ENCODE measurements at regions not wholly inside any gene's neighbourhood (a gene's known extent, or its start where the extent isn't known, plus 50 kb on each side); places are given as distances from the start of the nearest gene placed in this dataset.

DNA sequence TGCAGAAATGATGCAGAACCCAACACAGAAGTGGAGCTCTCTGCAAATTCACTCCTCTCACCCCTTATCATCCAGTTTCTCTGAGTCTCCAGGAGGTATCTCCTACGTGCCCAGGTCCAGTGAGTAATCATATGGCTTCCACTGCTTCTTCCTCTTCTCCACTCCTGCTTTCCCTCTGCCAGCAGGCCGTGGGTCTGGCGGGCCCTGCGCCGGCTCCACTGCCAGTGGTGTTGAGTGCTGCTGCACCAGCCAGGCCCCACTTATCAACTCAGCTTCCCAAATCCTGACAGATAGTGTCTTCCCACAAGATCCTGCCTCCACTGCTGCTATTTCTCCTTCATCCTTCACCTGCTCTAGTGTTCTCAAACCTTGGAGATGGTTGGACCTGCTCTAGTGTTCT, 227.6 kb upstream of the PARD3B start:
- ChIA-PET POLR2A (no interaction called here), CTCF (no interaction called here)
- ATAC-seq (no peak), DNase-seq (ENCODE audit: low spot score) (no peak)
- Mint-ChIP-seq H3K27me3 (ENCODE audit: low read depth) (no peaks in the 10 kb centered on the region), H3K4me1 (peaks cover 27% of the 10 kb centered on the region), H3K27ac (no peak overlapping the region), H3K4me3 (no peak overlapping the region), H3K9me3 (peaks cover 5% of the 10 kb centered on the region), H3K36me3 (no peaks in the 10 kb centered on the region)
- TF ChIP-seq, protein P1, sequence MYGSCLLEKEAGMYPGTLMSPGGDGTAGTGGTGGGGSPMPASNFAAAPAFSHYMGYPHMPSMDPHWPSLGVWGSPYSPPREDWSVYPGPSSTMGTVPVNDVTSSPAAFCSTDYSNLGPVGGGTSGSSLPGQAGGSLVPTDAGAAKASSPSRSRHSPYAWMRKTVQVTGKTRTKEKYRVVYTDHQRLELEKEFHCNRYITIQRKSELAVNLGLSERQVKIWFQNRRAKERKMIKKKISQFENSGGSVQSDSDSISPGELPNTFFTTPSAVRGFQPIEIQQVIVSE (CRISPR knock-in tag; IDR thresholded peaks at IDR 0.05; ENCODE audit: borderline replicate concordance): no peak
- TF ChIP-seq ZNF416 (CRISPR knock-in tag; IDR thresholded peaks at IDR 0.05) (no peak), NR1H2 (CRISPR knock-in tag; IDR thresholded peaks at IDR 0.05) (no peak), GTF2I (CRISPR knock-in tag; conservative IDR thresholded peaks at IDR 0.05) (no peak), SP1 (CRISPR knock-in tag; conservative IDR thresholded peaks at IDR 0.05) (no peak), KAT7 (CRISPR knock-in tag; IDR thresholded peaks at IDR 0.05; ENCODE audit: borderline replicate concordance) (no peak), JAZF1 (CRISPR knock-in tag; IDR thresholded peaks at IDR 0.05) (no peak), ZNF219 (CRISPR knock-in tag; IDR thresholded peaks at IDR 0.05; ENCODE audit: borderline replicate concordance) (no peak), MXD4 (CRISPR knock-in tag; IDR thresholded peaks at IDR 0.05; ENCODE audit: borderline replicate concordance) (no peak), CREM (CRISPR knock-in tag; IDR thresholded peaks at IDR 0.05) (no peak), ELF4 (CRISPR knock-in tag; IDR thresholded peaks at IDR 0.05; ENCODE audit: low read depth) (no peak), ATF1 (CRISPR knock-in tag; IDR thresholded peaks at IDR 0.05) (no peak), RORB (CRISPR knock-in tag; IDR thresholded peaks at IDR 0.05) (no peak)
- TF ChIP-seq, protein P2, sequence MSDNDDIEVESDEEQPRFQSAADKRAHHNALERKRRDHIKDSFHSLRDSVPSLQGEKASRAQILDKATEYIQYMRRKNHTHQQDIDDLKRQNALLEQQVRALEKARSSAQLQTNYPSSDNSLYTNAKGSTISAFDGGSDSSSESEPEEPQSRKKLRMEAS (CRISPR knock-in tag; IDR thresholded peaks at IDR 0.05): no peak
- TF ChIP-seq, protein P3, sequence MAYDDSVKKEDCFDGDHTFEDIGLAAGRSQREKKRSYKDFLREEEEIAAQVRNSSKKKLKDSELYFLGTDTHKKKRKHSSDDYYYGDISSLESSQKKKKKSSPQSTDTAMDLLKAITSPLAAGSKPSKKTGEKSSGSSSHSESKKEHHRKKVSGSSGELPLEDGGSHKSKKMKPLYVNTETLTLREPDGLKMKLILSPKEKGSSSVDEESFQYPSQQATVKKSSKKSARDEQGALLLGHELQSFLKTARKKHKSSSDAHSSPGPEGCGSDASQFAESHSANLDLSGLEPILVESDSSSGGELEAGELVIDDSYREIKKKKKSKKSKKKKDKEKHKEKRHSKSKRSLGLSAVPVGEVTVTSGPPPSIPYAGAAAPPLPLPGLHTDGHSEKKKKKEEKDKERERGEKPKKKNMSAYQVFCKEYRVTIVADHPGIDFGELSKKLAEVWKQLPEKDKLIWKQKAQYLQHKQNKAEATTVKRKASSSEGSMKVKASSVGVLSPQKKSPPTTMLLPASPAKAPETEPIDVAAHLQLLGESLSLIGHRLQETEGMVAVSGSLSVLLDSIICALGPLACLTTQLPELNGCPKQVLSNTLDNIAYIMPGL (CRISPR knock-in tag; IDR thresholded peaks at IDR 0.05): no peak
- TF ChIP-seq, protein P4, sequence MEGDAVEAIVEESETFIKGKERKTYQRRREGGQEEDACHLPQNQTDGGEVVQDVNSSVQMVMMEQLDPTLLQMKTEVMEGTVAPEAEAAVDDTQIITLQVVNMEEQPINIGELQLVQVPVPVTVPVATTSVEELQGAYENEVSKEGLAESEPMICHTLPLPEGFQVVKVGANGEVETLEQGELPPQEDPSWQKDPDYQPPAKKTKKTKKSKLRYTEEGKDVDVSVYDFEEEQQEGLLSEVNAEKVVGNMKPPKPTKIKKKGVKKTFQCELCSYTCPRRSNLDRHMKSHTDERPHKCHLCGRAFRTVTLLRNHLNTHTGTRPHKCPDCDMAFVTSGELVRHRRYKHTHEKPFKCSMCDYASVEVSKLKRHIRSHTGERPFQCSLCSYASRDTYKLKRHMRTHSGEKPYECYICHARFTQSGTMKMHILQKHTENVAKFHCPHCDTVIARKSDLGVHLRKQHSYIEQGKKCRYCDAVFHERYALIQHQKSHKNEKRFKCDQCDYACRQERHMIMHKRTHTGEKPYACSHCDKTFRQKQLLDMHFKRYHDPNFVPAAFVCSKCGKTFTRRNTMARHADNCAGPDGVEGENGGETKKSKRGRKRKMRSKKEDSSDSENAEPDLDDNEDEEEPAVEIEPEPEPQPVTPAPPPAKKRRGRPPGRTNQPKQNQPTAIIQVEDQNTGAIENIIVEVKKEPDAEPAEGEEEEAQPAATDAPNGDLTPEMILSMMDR (IDR thresholded peaks at IDR 0.05): no peak
- TF ChIP-seq, protein P5, sequence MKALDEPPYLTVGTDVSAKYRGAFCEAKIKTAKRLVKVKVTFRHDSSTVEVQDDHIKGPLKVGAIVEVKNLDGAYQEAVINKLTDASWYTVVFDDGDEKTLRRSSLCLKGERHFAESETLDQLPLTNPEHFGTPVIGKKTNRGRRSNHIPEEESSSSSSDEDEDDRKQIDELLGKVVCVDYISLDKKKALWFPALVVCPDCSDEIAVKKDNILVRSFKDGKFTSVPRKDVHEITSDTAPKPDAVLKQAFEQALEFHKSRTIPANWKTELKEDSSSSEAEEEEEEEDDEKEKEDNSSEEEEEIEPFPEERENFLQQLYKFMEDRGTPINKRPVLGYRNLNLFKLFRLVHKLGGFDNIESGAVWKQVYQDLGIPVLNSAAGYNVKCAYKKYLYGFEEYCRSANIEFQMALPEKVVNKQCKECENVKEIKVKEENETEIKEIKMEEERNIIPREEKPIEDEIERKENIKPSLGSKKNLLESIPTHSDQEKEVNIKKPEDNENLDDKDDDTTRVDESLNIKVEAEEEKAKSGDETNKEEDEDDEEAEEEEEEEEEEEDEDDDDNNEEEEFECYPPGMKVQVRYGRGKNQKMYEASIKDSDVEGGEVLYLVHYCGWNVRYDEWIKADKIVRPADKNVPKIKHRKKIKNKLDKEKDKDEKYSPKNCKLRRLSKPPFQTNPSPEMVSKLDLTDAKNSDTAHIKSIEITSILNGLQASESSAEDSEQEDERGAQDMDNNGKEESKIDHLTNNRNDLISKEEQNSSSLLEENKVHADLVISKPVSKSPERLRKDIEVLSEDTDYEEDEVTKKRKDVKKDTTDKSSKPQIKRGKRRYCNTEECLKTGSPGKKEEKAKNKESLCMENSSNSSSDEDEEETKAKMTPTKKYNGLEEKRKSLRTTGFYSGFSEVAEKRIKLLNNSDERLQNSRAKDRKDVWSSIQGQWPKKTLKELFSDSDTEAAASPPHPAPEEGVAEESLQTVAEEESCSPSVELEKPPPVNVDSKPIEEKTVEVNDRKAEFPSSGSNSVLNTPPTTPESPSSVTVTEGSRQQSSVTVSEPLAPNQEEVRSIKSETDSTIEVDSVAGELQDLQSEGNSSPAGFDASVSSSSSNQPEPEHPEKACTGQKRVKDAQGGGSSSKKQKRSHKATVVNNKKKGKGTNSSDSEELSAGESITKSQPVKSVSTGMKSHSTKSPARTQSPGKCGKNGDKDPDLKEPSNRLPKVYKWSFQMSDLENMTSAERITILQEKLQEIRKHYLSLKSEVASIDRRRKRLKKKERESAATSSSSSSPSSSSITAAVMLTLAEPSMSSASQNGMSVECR (CRISPR knock-in tag; IDR thresholded peaks at IDR 0.05; ENCODE audit: borderline replicate concordance): no peak
- TF ChIP-seq, protein P6, sequence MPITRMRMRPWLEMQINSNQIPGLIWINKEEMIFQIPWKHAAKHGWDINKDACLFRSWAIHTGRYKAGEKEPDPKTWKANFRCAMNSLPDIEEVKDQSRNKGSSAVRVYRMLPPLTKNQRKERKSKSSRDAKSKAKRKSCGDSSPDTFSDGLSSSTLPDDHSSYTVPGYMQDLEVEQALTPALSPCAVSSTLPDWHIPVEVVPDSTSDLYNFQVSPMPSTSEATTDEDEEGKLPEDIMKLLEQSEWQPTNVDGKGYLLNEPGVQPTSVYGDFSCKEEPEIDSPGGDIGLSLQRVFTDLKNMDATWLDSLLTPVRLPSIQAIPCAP (CRISPR knock-in tag; IDR thresholded peaks at IDR 0.05): no peak
- TF ChIP-seq, protein P7, sequence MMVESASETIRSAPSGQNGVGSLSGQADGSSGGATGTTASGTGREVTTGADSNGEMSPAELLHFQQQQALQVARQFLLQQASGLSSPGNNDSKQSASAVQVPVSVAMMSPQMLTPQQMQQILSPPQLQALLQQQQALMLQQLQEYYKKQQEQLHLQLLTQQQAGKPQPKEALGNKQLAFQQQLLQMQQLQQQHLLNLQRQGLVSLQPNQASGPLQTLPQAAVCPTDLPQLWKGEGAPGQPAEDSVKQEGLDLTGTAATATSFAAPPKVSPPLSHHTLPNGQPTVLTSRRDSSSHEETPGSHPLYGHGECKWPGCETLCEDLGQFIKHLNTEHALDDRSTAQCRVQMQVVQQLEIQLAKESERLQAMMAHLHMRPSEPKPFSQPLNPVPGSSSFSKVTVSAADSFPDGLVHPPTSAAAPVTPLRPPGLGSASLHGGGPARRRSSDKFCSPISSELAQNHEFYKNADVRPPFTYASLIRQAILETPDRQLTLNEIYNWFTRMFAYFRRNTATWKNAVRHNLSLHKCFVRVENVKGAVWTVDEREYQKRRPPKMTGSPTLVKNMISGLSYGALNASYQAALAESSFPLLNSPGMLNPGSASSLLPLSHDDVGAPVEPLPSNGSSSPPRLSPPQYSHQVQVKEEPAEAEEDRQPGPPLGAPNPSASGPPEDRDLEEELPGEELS (CRISPR knock-in tag; IDR thresholded peaks at IDR 0.05): no peak
